Nephron progenitor cell (in vitro differentiated cells): ENCODE measurements at regions not wholly inside any gene's neighbourhood (a gene's known extent, or its start where the extent isn't known, plus 50 kb on each side); places are given as distances from the start of the nearest gene placed in this dataset.

Experiments
- DNase-seq: peaks from one replicate; pipeline ENCODE4 v3.0.0; 2021
- H3K27ac Mint-ChIP-seq: 2 replicates; pipeline ENCODE4 v1.8.0; 2021; ENCODE audit warnings: mild to moderate bottlenecking, moderate library complexity, mixed read lengths
- H3K27me3 Mint-ChIP-seq: 2 replicates; pipeline ENCODE4 v1.8.0; 2021; ENCODE audit warnings: mild to moderate bottlenecking, low read depth, mixed read lengths; ENCODE audit not compliant: poor library complexity
- H3K36me3 Mint-ChIP-seq: 2 replicates; pipeline ENCODE4 v1.8.0; 2021; ENCODE audit warnings: low read depth, mixed read lengths
- H3K4me1 Mint-ChIP-seq: 2 replicates; pipeline ENCODE4 v1.8.0; 2021; ENCODE audit warnings: mixed read lengths
- H3K4me3 Mint-ChIP-seq: 2 replicates; pipeline ENCODE4 v1.8.0; 2021; ENCODE audit warnings: mild to moderate bottlenecking, moderate library complexity, mixed read lengths
- H3K9me3 Mint-ChIP-seq: 2 replicates; pipeline ENCODE4 v1.8.0; 2021; ENCODE audit warnings: mild to moderate bottlenecking, moderate library complexity, mixed read lengths
- CTCF ChIP-seq: fragments of 200-600 bp; sonication (generic); IDR thresholded peaks from 2 replicates; pipeline ENCODE4 v1.5.0; 2021; ENCODE audit warnings: antibody characterized with exemption

DNA sequence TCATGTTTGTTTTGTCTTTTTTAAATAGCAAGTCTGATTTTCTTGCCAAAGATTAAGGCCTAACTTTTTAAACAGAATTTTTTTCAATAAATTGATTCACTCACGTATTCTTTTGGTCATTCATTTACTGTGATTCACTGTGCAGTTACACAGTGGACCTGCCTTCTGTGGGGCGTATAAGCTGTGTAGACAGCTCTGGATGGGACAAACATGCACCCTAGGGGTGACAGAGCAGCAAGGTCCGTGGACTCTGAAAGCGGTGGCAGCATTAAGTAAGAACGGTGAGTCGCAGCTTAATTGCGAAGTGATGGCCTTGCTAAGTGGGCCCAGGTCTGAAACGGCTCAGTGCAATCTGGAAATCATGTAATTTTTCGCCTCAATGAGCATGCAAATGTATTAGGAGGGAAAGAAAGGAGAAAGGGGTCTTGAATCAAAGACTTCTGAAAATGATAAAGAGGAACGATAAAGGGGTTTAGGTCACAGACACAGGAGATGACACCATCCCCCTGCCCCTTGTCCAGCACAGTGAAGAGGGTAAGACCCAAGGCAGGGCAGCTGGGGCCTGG lies 113.1 kb downstream of the SPATA19 start:
- H3K9me3 Mint-ChIP-seq: peaks cover 8% of the 10 kb centered on the region
- DNase-seq: no peak
- H3K27ac Mint-ChIP-seq: no peak overlapping the region
- TF ChIP-seq CTCF: no peak
- no peaks in the 10 kb centered on the region for H3K36me3 Mint-ChIP-seq
- no peaks in the 10 kb centered on the region for H3K4me1 Mint-ChIP-seq
- peaks cover 15% of the 10 kb centered on the region for H3K27me3 Mint-ChIP-seq
- H3K4me3 Mint-ChIP-seq: no peak overlapping the region

DNA sequence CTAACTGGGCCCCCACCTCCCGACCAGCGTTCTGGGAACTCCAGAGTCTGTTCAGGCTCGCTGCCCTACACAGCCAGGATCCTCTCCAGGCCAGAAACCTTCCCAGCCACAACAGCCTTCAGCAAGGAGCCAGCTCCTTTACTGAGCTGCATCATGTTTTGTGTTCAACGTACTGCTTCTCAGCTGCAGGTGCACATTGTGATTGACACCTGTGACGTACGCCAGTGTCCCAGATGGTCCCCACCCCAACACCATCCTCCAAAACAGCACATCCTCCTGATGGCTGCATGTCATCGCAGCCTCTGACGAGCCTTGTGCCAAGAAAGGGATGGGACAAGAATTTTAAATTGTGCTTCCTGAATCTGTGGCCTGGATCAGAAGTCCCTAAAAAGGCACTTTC lies 117.5 kb downstream of the SPATA19 start:
- DNase-seq: no peak
- peaks cover 9% of the 10 kb centered on the region for H3K27me3 Mint-ChIP-seq

DNA sequence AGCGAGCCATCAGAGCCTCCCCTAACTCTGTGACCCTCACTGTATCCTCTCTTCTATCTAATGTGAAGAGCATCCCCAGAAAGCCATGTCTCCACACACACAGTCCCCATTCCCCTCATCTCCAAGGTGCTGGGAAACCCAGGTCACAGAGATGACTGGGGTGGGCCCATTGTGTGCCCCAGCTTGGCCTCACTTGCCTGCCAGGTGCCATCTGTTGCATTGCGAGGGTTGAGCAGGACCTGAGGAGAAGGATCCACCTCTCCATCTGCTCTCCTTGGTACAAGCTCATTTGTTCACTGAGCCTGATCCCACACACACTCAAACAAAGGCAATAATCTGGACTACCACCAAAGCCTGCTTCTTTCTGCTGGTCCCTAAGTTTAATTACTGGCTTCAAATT lies 118.8 kb downstream of the SPATA19 start:
- TF ChIP-seq CTCF: no peak
- no peaks in the 10 kb centered on the region for H3K4me1 Mint-ChIP-seq
- DNase-seq: no peak
- H3K27me3 Mint-ChIP-seq: peaks cover 8% of the 10 kb centered on the region
- no peaks in the 10 kb centered on the region for H3K9me3 Mint-ChIP-seq
- H3K27ac Mint-ChIP-seq: no peak overlapping the region
- H3K4me3 Mint-ChIP-seq: no peak overlapping the region
- no peaks in the 10 kb centered on the region for H3K36me3 Mint-ChIP-seq

More for the DNA sequence above, 117.5 kb downstream of the SPATA19 start:
- no peaks in the 10 kb centered on the region for H3K4me1 Mint-ChIP-seq
- no peak overlapping the region for H3K4me3 Mint-ChIP-seq
- no peaks in the 10 kb centered on the region for H3K9me3 Mint-ChIP-seq
- no peaks in the 10 kb centered on the region for H3K36me3 Mint-ChIP-seq
- no peak overlapping the region for H3K27ac Mint-ChIP-seq
- no peak for TF ChIP-seq CTCF

- Mint-ChIP-seq H3K4me1 (no peaks in the 10 kb centered on the region), H3K9me3 (no peaks in the 10 kb centered on the region), H3K27me3 (peaks cover 2% of the 10 kb centered on the region), H3K36me3 (no peaks in the 10 kb centered on the region), H3K4me3 (no peak overlapping the region), H3K27ac (no peak overlapping the region)
- DNase-seq: no peak
- TF ChIP-seq CTCF: no peak
Observed at GRCh38 chr11:133724116-133724515, 121.2 kb downstream of the SPATA19 start.

GRCh38 chr11:133723056-133723455 lies 122.3 kb downstream of the SPATA19 start:
- DNase-seq: no peak
- H3K36me3 Mint-ChIP-seq: no peaks in the 10 kb centered on the region
- peaks cover 7% of the 10 kb centered on the region for H3K4me1 Mint-ChIP-seq
- no peak for TF ChIP-seq CTCF
- peaks cover 2% of the 10 kb centered on the region for H3K27me3 Mint-ChIP-seq
- no peaks in the 10 kb centered on the region for H3K9me3 Mint-ChIP-seq
- H3K27ac Mint-ChIP-seq: no peak overlapping the region
- H3K4me3 Mint-ChIP-seq: no peak overlapping the region

- Mint-ChIP-seq H3K9me3 (no peaks in the 10 kb centered on the region), H3K4me1 (peaks cover 14% of the 10 kb centered on the region), H3K36me3 (no peaks in the 10 kb centered on the region), H3K4me3 (no peak overlapping the region), H3K27ac (no peak overlapping the region), H3K27me3 (peaks cover 8% of the 10 kb centered on the region)
- no peak for DNase-seq
- no peak for TF ChIP-seq CTCF
Observed at GRCh38 chr11:133720951-133721350, 124.4 kb downstream of the SPATA19 start.
